Mammary epithelial cell (primary cell): ENCODE measurements at regions not wholly inside any gene's neighbourhood (a gene's known extent, or its start where the extent isn't known, plus 50 kb on each side); places are given as distances from the start of the nearest gene placed in this dataset.

ENCODE experiments used
- EZH2 ChIP-seq: IDR thresholded peaks from 2 replicates; pipeline ENCODE4 v1.6.1; 2012; ENCODE audit warnings: low read length, inconsistent platforms, borderline replicate concordance
- TF ChIP-seq, protein P1 (sequence below), 2 donors: IDR thresholded peaks in 1 of 2; conservative IDR thresholded peaks in 1 of 2; 2 replicates each; pipeline ENCODE4 v1.5.1; 2011 to 2012; ENCODE audit warnings: inconsistent platforms in 2 of 2, low read length in 2 of 2, mild to moderate bottlenecking in 2 of 2, control low read depth in 1 of 2, low read depth in 1 of 2; ENCODE audit not compliant: insufficient read depth in 1 of 2; ENCODE audit errors: extremely low read depth in 1 of 2

DNA sequence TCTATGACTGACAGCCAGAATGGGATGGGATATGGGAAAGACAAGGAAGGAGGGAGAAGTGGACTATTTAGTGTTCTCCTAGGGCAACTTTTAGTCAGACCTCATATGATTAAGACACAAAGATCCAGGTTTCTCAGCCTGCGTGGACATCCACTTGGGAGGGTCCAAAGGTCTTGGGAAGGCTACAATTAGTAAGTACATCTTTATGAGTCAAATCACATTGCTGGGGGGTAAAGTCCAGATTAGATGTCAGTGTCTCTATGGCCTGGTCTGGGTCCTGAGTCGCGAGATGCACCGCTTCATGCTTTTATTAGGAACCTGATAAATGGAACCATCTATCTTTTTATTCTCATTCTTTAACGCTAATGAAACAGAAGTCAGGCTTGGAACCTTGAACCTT is 378.4 kb upstream of the ASIC2 start:
- TF ChIP-seq, protein P1, sequence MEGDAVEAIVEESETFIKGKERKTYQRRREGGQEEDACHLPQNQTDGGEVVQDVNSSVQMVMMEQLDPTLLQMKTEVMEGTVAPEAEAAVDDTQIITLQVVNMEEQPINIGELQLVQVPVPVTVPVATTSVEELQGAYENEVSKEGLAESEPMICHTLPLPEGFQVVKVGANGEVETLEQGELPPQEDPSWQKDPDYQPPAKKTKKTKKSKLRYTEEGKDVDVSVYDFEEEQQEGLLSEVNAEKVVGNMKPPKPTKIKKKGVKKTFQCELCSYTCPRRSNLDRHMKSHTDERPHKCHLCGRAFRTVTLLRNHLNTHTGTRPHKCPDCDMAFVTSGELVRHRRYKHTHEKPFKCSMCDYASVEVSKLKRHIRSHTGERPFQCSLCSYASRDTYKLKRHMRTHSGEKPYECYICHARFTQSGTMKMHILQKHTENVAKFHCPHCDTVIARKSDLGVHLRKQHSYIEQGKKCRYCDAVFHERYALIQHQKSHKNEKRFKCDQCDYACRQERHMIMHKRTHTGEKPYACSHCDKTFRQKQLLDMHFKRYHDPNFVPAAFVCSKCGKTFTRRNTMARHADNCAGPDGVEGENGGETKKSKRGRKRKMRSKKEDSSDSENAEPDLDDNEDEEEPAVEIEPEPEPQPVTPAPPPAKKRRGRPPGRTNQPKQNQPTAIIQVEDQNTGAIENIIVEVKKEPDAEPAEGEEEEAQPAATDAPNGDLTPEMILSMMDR (conservative IDR thresholded peaks at IDR 0.05 in 1 of 2, IDR thresholded peaks at IDR 0.05 in 1 of 2; ENCODE audit: extremely low read depth in 1 of 2, insufficient read depth in 1 of 2, low read depth in 1 of 2, low read length in 2 of 2) = no peak
- TF ChIP-seq EZH2 = no peak
